SK-N-MC (cell line): ENCODE measurements at regions not wholly inside any gene's neighbourhood (a gene's known extent, or its start where the extent isn't known, plus 50 kb on each side); places are given as distances from the start of the nearest gene placed in this dataset.

Experiments used
- DNase-seq: peaks from one replicate; pipeline ENCODE4 v3.0.0-alpha.2; 2011; ENCODE audit warnings: low read depth, low spot score
- H3K27ac ChIP-seq: fragments of 200-600 bp; sonication (generic); 2 replicates; pipeline ENCODE4 v1.5.1; 2016; ENCODE audit warnings: mixed run types
- H3K36me3 ChIP-seq: fragments of 200-600 bp; sonication (generic); 2 replicates; pipeline ENCODE4 v1.6.1; 2017; ENCODE audit warnings: antibody characterized with exemption, low read length, mixed read lengths; ENCODE audit not compliant: insufficient read depth
- H3K4me3 ChIP-seq: fragments of 200-600 bp; sonication (generic); 2 replicates; pipeline ENCODE4 v1.5.1; 2016
- H3K9ac ChIP-seq: fragments of 200-600 bp; sonication (generic); 2 replicates; pipeline ENCODE4 v1.8.0; 2017; ENCODE audit warnings: mixed run types, mixed read lengths; ENCODE audit not compliant: insufficient read length
- H3K9me3 ChIP-seq: fragments of 200-600 bp; sonication (generic); 2 replicates; pipeline ENCODE4 v1.6.1; 2017; ENCODE audit warnings: low read depth, mild to moderate bottlenecking, antibody characterized with exemption, low read length, moderate library complexity, mixed read lengths
- EZH2 ChIP-seq: fragments of 200-600 bp; sonication (generic); IDR thresholded peaks from one replicate; pipeline ENCODE4 v1.6.1; 2017; ENCODE audit warnings: antibody characterized with exemption
- FOXP2 ChIP-seq: optimal IDR thresholded peaks from 2 replicates; pipeline ENCODE3; 2011; ENCODE audit warnings: mild to moderate bottlenecking, moderate library complexity; ENCODE audit not compliant: insufficient read depth; ENCODE audit errors: extremely low read length, control extremely low read depth
- POLR2AphosphoS5 ChIP-seq: IDR thresholded peaks from 2 replicates; pipeline ENCODE4 v1.6.1; 2012; ENCODE audit warnings: mild to moderate bottlenecking, low read depth, low read length, borderline replicate concordance

- no peak for DNase-seq
- Histone ChIP-seq H3K36me3 (no peaks in the 10 kb centered on the region), H3K9me3 (no peaks in the 10 kb centered on the region), H3K9ac (no peak overlapping the region), H3K27ac (no peak overlapping the region), H3K4me3 (no peak overlapping the region)
- TF ChIP-seq FOXP2: no peak
- TF ChIP-seq POLR2AphosphoS5: no peak
- TF ChIP-seq EZH2: no peak
Observed at GRCh38 chr13:44769686-44770085, 193.6 kb upstream of the TSC22D1 start.

- H3K4me3 ChIP-seq: no peak overlapping the region
- H3K36me3 ChIP-seq: no peaks in the 10 kb centered on the region
- no peak for TF ChIP-seq FOXP2
- no peak for TF ChIP-seq POLR2AphosphoS5
- no peak for TF ChIP-seq EZH2
- no peak overlapping the region for H3K27ac ChIP-seq
- H3K9me3 ChIP-seq: no peaks in the 10 kb centered on the region
- H3K9ac ChIP-seq: no peak overlapping the region
- no peak for DNase-seq
Observed at GRCh38 chr13:44768775-44769581, 192.8 kb upstream of the TSC22D1 start.

GRCh38 chr13:44768239-44768638, 192.1 kb upstream of the TSC22D1 start:
- Histone ChIP-seq H3K27ac (no peak overlapping the region), H3K9ac (no peak overlapping the region), H3K9me3 (no peaks in the 10 kb centered on the region), H3K4me3 (no peak overlapping the region), H3K36me3 (no peaks in the 10 kb centered on the region)
- no peak for TF ChIP-seq EZH2
- no peak for TF ChIP-seq FOXP2
- no peak for TF ChIP-seq POLR2AphosphoS5
- DNase-seq: no peak

GRCh38 chr13:44765001-44765471, 188.9 kb upstream of the TSC22D1 start:
- Histone ChIP-seq H3K4me3 (no peak overlapping the region), H3K27ac (no peak overlapping the region), H3K9me3 (no peaks in the 10 kb centered on the region), H3K9ac (no peak overlapping the region), H3K36me3 (no peaks in the 10 kb centered on the region)
- TF ChIP-seq FOXP2: no peak
- TF ChIP-seq EZH2: no peak
- no peak for TF ChIP-seq POLR2AphosphoS5
- no peak for DNase-seq

GRCh38 chr13:44764302-44764692, 188.2 kb upstream of the TSC22D1 start:
- H3K9ac ChIP-seq: no peak overlapping the region
- H3K36me3 ChIP-seq: no peaks in the 10 kb centered on the region
- TF ChIP-seq POLR2AphosphoS5: no peak
- no peak for TF ChIP-seq FOXP2
- TF ChIP-seq EZH2: no peak
- DNase-seq: no peak
- no peak overlapping the region for H3K27ac ChIP-seq
- H3K4me3 ChIP-seq: no peak overlapping the region
- no peaks in the 10 kb centered on the region for H3K9me3 ChIP-seq

- no peak for DNase-seq
- TF ChIP-seq POLR2AphosphoS5 (no peak), FOXP2 (no peak), EZH2 (no peak)
- Histone ChIP-seq H3K9me3 (no peaks in the 10 kb centered on the region), H3K9ac (no peak overlapping the region), H3K36me3 (no peaks in the 10 kb centered on the region), H3K27ac (no peak overlapping the region), H3K4me3 (no peak overlapping the region)
Observed at GRCh38 chr13:44763615-44764301, 187.6 kb upstream of the TSC22D1 start.

- H3K4me3 ChIP-seq: no peak overlapping the region
- no peak overlapping the region for H3K27ac ChIP-seq
- DNase-seq: no peak
- no peaks in the 10 kb centered on the region for H3K36me3 ChIP-seq
- no peaks in the 10 kb centered on the region for H3K9me3 ChIP-seq
- no peak overlapping the region for H3K9ac ChIP-seq
- TF ChIP-seq FOXP2 (no peak), EZH2 (no peak), POLR2AphosphoS5 (no peak)
Observed at GRCh38 chr13:44762911-44763310, 186.8 kb upstream of the TSC22D1 start.

- H3K9me3 ChIP-seq: no peaks in the 10 kb centered on the region
- no peak overlapping the region for H3K27ac ChIP-seq
- DNase-seq: no peak
- H3K36me3 ChIP-seq: no peaks in the 10 kb centered on the region
- no peak overlapping the region for H3K4me3 ChIP-seq
- TF ChIP-seq POLR2AphosphoS5 (no peak), EZH2 (no peak), FOXP2 (no peak)
- H3K9ac ChIP-seq: no peak overlapping the region
Observed at GRCh38 chr13:44760434-44760833, 184.3 kb upstream of the TSC22D1 start.
